NB4 (cell line): ENCODE measurements at regions not wholly inside any gene's neighbourhood (a gene's known extent, or its start where the extent isn't known, plus 50 kb on each side); places are given as distances from the start of the nearest gene placed in this dataset.
A peak's percentile ranks its signal among the peaks of the same experiment; 100 is the strongest.
"Not testable (repeated sequence)": the region's sequence is repeated elsewhere in the genome, so short reads cannot be mapped to it uniquely, and the experiment has no call there.

ENCODE experiments used
- DNase-seq: peaks from one replicate; pipeline ENCODE4 v3.0.0; 2010; ENCODE audit warnings: low read depth
- H3K4me3 ChIP-seq: one replicate; pipeline ENCODE4 v1.5.1; 2011; ENCODE audit warnings: mild to moderate bottlenecking, low read depth, low read length, moderate library complexity
- CTCF ChIP-seq: IDR thresholded peaks from one replicate; pipeline ENCODE4 v1.5.1; 2012; ENCODE audit warnings: low read depth, low read length
- MAX ChIP-seq: IDR thresholded peaks from 2 replicates; pipeline ENCODE4 v1.6.1; 2011; ENCODE audit warnings: low read depth, low read length
- MYC ChIP-seq: IDR thresholded peaks from 2 replicates; pipeline ENCODE4 v1.6.1; 2011; ENCODE audit warnings: low read depth, low read length
- POLR2A ChIP-seq: IDR thresholded peaks from 2 replicates; pipeline ENCODE4 v1.6.1; 2011; ENCODE audit warnings: mild to moderate bottlenecking; ENCODE audit not compliant: insufficient read length; ENCODE audit errors: extremely low read depth

- DNase-seq, result no peak
- H3K4me3 ChIP-seq, result no peak overlapping the region
- TF ChIP-seq MAX, result no peak
- TF ChIP-seq POLR2A, result no peak
- no peak for TF ChIP-seq MYC
- TF ChIP-seq CTCF, result no peak
Measured at GRCh38 chr15:31607656-31608055, 281.0 kb downstream of the KLF13 start.

GRCh38 chr15:31609258-31609681, 282.6 kb downstream of the KLF13 start:
- DNase-seq, result peak; percentile 43
- TF ChIP-seq MAX (no peak), MYC (no peak)
- H3K4me3 ChIP-seq, result no peak overlapping the region

GRCh38 chr15:31609906-31610305, 283.3 kb downstream of the KLF13 start:
- TF ChIP-seq POLR2A (no peak), CTCF (no peak), MAX (no peak), MYC (no peak)
- DNase-seq, result no peak

GRCh38 chr15:31615643-31616415, 289.2 kb downstream of the KLF13 start:
- no peak for TF ChIP-seq POLR2A
- no peak for TF ChIP-seq MYC
- TF ChIP-seq CTCF, result no peak
- TF ChIP-seq MAX, result no peak
- DNase-seq, result no peak
- no peak overlapping the region for H3K4me3 ChIP-seq

More at GRCh38 chr15:31609906-31610305, 283.3 kb downstream of the KLF13 start:
- H3K4me3 ChIP-seq, result no peak overlapping the region

- H3K4me3 ChIP-seq, DNase-seq: not testable (repeated sequence)
Measured at GRCh38 chr15:31623297-31623696, 296.7 kb downstream of the KLF13 start.

DNA sequence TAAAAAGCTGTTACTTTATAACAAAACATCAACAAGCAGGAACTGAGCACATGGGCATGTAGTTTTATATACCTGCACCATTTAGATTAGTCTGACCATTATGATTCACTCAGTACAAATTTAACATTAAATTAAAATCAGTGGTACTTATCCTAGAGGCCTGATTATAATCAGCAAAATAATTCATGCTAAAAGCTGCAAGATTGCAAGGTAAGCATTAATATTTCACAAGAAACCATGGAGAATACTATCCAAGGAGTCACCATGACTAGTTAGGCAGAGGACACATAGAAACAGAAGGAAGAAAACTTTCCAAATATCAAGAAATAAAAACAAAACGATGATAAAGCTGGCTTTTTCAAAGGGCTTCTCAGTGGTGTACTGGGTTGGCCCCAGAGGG, 297.5 kb downstream of the KLF13 start:
- H3K4me3 ChIP-seq, DNase-seq: not testable (repeated sequence)

DNA sequence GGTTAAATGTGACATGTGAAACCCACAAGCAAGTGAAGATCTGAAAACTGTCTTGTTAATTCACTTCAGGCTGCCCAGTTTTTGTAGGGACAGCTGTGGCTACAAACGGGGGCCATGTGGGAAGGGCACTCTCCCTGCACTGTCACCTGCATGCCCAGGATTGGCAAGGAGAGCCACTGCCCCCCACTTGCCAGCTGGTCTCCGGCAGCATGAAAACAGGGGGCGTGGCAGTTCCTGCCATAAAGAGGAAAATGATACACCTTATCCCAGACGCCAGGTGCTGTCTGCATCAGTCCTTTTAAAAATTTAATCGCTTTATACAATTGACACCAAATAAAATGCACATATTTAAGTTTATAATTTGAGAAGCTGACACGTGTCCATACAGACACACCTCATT, 309.1 kb downstream of the KLF13 start:
- not testable (repeated sequence) for H3K4me3 ChIP-seq, DNase-seq

GRCh38 chr15:31636911-31637310, 310.3 kb downstream of the KLF13 start:
- DNase-seq, result not testable (repeated sequence)

DNA sequence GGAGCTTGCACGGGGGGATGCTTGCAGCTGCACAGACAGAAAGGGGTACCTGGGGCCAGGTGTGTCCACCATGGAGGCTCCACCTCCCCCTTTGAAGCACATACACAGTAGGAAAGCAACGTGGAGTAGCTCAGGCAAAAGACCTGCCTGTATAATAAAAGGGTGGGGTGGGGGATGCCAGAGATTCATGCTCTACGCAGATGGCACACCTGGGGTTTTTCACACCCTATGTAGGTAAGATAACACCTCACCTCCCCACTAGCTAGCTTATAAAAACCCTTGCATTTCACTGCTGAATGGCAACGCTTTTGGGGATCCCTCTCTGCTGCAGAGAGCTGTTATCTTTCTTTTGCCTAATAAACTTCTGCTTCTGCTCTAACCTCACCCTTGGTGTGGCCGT, 317.3 kb downstream of the KLF13 start:
- not testable (repeated sequence) for DNase-seq, H3K4me3 ChIP-seq

More at GRCh38 chr15:31636911-31637310, 310.3 kb downstream of the KLF13 start:
- not testable (repeated sequence) for H3K4me3 ChIP-seq

GRCh38 chr15:31644761-31645160, 318.1 kb downstream of the KLF13 start:
- not testable (repeated sequence) for H3K4me3 ChIP-seq, DNase-seq
